Neural cell (in vitro differentiated cells): ENCODE measurements at regions not wholly inside any gene's neighbourhood (a gene's known extent, or its start where the extent isn't known, plus 50 kb on each side); places are given as distances from the start of the nearest gene placed in this dataset.

ENCODE experiments used
- H2AFZ ChIP-seq: fragments of 200-600, 300-800 bp; sonication (generic), shearing (Covaris generic); 2 replicates; pipeline ENCODE4 v1.6.0; 2014; ENCODE audit warnings: low read depth, mild to moderate bottlenecking, antibody characterized with exemption, low read length, moderate library complexity
- H3F3A ChIP-seq: fragments of 200-600 bp; shearing (Covaris generic); 2 replicates; pipeline ENCODE4 v1.6.1; 2016; ENCODE audit warnings: mild to moderate bottlenecking, moderate library complexity, mixed read lengths, antibody characterized with exemption, low read length; ENCODE audit not compliant: insufficient read depth, poor library complexity, severe bottlenecking
- H3K27ac ChIP-seq: fragments of 200-600, 300-800 bp; sonication (generic), shearing (Covaris generic); 2 replicates; pipeline ENCODE4 v1.5.1; 2014; ENCODE audit warnings: mild to moderate bottlenecking, low read length, moderate library complexity
- H3K27me3 ChIP-seq: fragments of 300-800, 200-600 bp; sonication (generic), shearing (Covaris generic); 2 replicates; pipeline ENCODE4 v1.6.0; 2014; ENCODE audit warnings: mild to moderate bottlenecking, low read depth, low read length, moderate library complexity; ENCODE audit not compliant: insufficient read depth
- H3K36me3 ChIP-seq: fragments of 300-800, 200-600 bp; sonication (generic), shearing (Covaris generic); 2 replicates; pipeline ENCODE4 v1.5.1; 2014; ENCODE audit warnings: mild to moderate bottlenecking, antibody characterized with exemption, low read length, moderate library complexity; ENCODE audit not compliant: insufficient read depth
- H3K4me2 ChIP-seq: fragments of 300-800, 200-600 bp; sonication (generic), shearing (Covaris generic); 2 replicates; pipeline ENCODE4 v1.6.0; 2014; ENCODE audit warnings: mild to moderate bottlenecking, low read length
- H3K4me3 ChIP-seq: fragments of 300-800, 200-600 bp; sonication (generic), shearing (Covaris generic); 2 replicates; pipeline ENCODE4 v1.5.1; 2014; ENCODE audit warnings: mild to moderate bottlenecking, low read length, moderate library complexity
- H3K79me2 ChIP-seq: fragments of 200-600 bp; shearing (Covaris generic); replicated peaks from 2 replicates; pipeline ENCODE4 v1.6.0; 2014; ENCODE audit warnings: mild to moderate bottlenecking, low read length, moderate library complexity; ENCODE audit not compliant: insufficient read depth
- H3K9ac ChIP-seq: fragments of 300-800, 200-600 bp; sonication (generic), shearing (Covaris generic); 2 replicates; pipeline ENCODE4 v1.6.1; 2016; ENCODE audit warnings: mild to moderate bottlenecking, low read length, mixed read lengths
- H3K9me2 ChIP-seq: fragments of 200-600 bp; shearing (Covaris generic); 2 replicates; pipeline ENCODE4 v1.6.1; 2016; ENCODE audit warnings: mild to moderate bottlenecking, low read length, mixed read lengths; ENCODE audit not compliant: insufficient read depth
- H3K9me3 ChIP-seq: fragments of 200-600, 300-800 bp; sonication (generic), shearing (Covaris generic); 2 replicates; pipeline ENCODE4 v1.6.1; 2016; ENCODE audit warnings: mild to moderate bottlenecking, mixed run types, low read length, moderate library complexity, mixed read lengths
- H4K20me1 ChIP-seq: fragments of 200-600 bp; shearing (Covaris generic); 2 replicates; pipeline ENCODE4 v1.6.1; 2016; ENCODE audit warnings: mild to moderate bottlenecking, mixed run types; ENCODE audit not compliant: insufficient read depth
- EP300 ChIP-seq: fragments of 450-650 bp; conservative IDR thresholded peaks from 2 replicates; pipeline ENCODE4 v1.6.1; 2014; ENCODE audit warnings: antibody characterized with exemption, mild to moderate bottlenecking, moderate library complexity; ENCODE audit not compliant: poor library complexity, severe bottlenecking
- EZH2 ChIP-seq: fragments of 200-600, 300-800 bp; shearing (Covaris generic), sonication (generic); IDR thresholded peaks from 2 replicates; pipeline ENCODE4 v1.6.1; 2014; ENCODE audit warnings: antibody characterized with exemption, low read length, borderline replicate concordance, mild to moderate bottlenecking; ENCODE audit not compliant: insufficient read depth, poor library complexity, severe bottlenecking
- MXI1 ChIP-seq: fragments of 450-650 bp; conservative IDR thresholded peaks from 2 replicates; pipeline ENCODE4 v1.6.1; 2014; ENCODE audit warnings: antibody characterized with exemption, mild to moderate bottlenecking; ENCODE audit not compliant: poor library complexity, severe bottlenecking
- POLR2AphosphoS5 ChIP-seq: IDR thresholded peaks from 2 replicates; pipeline ENCODE4 v1.6.1; 2012
- RAD21 ChIP-seq: fragments of 450-650 bp; conservative IDR thresholded peaks from 2 replicates; pipeline ENCODE4 v1.6.1; 2014; ENCODE audit warnings: antibody characterized with exemption, mild to moderate bottlenecking, moderate library complexity
- REST ChIP-seq: IDR thresholded peaks from 2 replicates; pipeline ENCODE4 v1.6.1; 2012; ENCODE audit warnings: borderline replicate concordance

GRCh38 chr10:104548090-104548489, 93.0 kb upstream of the SORCS3 start:
- Histone ChIP-seq H3K27me3 (no peaks in the 10 kb centered on the region), H4K20me1 (no peaks in the 10 kb centered on the region), H2AFZ (no peak overlapping the region), H3K4me3 (no peak overlapping the region), H3K9me3 (no peaks in the 10 kb centered on the region), H3K79me2 (no peaks in the 10 kb centered on the region), H3K27ac (no peak overlapping the region), H3K36me3 (no peaks in the 10 kb centered on the region), H3F3A (no peaks in the 10 kb centered on the region), H3K4me2 (no peak overlapping the region), H3K9me2 (no peaks in the 10 kb centered on the region), H3K9ac (no peak overlapping the region)
- TF ChIP-seq RAD21 (no peak), EP300 (no peak)

GRCh38 chr10:104556831-104557230, 84.3 kb upstream of the SORCS3 start:
- Histone ChIP-seq H3K79me2 (no peaks in the 10 kb centered on the region), H4K20me1 (no peaks in the 10 kb centered on the region), H3K27me3 (no peaks in the 10 kb centered on the region), H3K36me3 (no peaks in the 10 kb centered on the region), H3K27ac (no peak overlapping the region), H3K9ac (no peak overlapping the region), H3F3A (no peaks in the 10 kb centered on the region), H3K9me3 (no peaks in the 10 kb centered on the region), H2AFZ (no peak overlapping the region), H3K9me2 (no peaks in the 10 kb centered on the region), H3K4me3 (no peak overlapping the region), H3K4me2 (no peak overlapping the region)
- no peak for TF ChIP-seq RAD21
- no peak for TF ChIP-seq EP300
- no peak for TF ChIP-seq MXI1

GRCh38 chr10:104557966-104558365, 83.1 kb upstream of the SORCS3 start:
- H3K9me2 ChIP-seq, result no peaks in the 10 kb centered on the region
- H3K36me3 ChIP-seq, result no peaks in the 10 kb centered on the region
- no peak overlapping the region for H3K4me2 ChIP-seq
- no peak overlapping the region for H3K4me3 ChIP-seq
- no peak overlapping the region for H3K27ac ChIP-seq
- no peaks in the 10 kb centered on the region for H3F3A ChIP-seq
- H4K20me1 ChIP-seq, result no peaks in the 10 kb centered on the region
- TF ChIP-seq REST (no peak), POLR2AphosphoS5 (no peak), EP300 (no peak), RAD21 (no peak), MXI1 (no peak), EZH2 (no peak)
- H3K79me2 ChIP-seq, result no peaks in the 10 kb centered on the region
- no peaks in the 10 kb centered on the region for H3K27me3 ChIP-seq
- no peak overlapping the region for H3K9ac ChIP-seq
- no peaks in the 10 kb centered on the region for H3K9me3 ChIP-seq
- H2AFZ ChIP-seq, result no peak overlapping the region
